GM18907 (cell line): ENCODE measurements at regions not wholly inside any gene's neighbourhood (a gene's known extent, or its start where the extent isn't known, plus 50 kb on each side); places are given as distances from the start of the nearest gene placed in this dataset.
"Not testable (repeated sequence)": the region's sequence is repeated elsewhere in the genome, so short reads cannot be mapped to it uniquely, and the experiment has no call there.

Experiments used
- ATAC-seq: cut with Tn5 transposase; IDR thresholded peaks from one replicate; pipeline ENCODE4 v1.9.1; 2021; ENCODE audit warnings: mild to moderate bottlenecking, moderate library complexity; ENCODE audit not compliant: unreplicated experiment

- ATAC-seq: not testable (repeated sequence)
Measured at GRCh38 chr7:149992366-149992765, 118.6 kb downstream of the ATP6V0E2 start.

- not testable (repeated sequence) for ATAC-seq
Measured at GRCh38 chr7:149995369-149996026, 121.7 kb downstream of the ATP6V0E2 start.

GRCh38 chr7:150000780-150001599 lies 127.2 kb downstream of the ATP6V0E2 start:
- not testable (repeated sequence) for ATAC-seq

- no peak for ATAC-seq
Measured at GRCh38 chr7:150003304-150003810, 129.6 kb downstream of the ATP6V0E2 start.

GRCh38 chr7:150003973-150004372 lies 130.2 kb downstream of the ATP6V0E2 start:
- ATAC-seq: not testable (repeated sequence)

- ATAC-seq: not testable (repeated sequence)
Measured at GRCh38 chr7:150004843-150005242, 131.1 kb downstream of the ATP6V0E2 start.

GRCh38 chr7:150009620-150010303 lies 136.0 kb downstream of the ATP6V0E2 start:
- not testable (repeated sequence) for ATAC-seq

- not testable (repeated sequence) for ATAC-seq
Measured at GRCh38 chr7:150016651-150017189, 143.0 kb downstream of the ATP6V0E2 start.

GRCh38 chr7:150020210-150020609 lies 146.4 kb downstream of the ATP6V0E2 start:
- not testable (repeated sequence) for ATAC-seq

- ATAC-seq: not testable (repeated sequence)
Measured at GRCh38 chr7:150024550-150025490, 151.1 kb downstream of the ATP6V0E2 start.

- not testable (repeated sequence) for ATAC-seq
Measured at GRCh38 chr7:150025802-150026201, 152.0 kb downstream of the ATP6V0E2 start.

- not testable (repeated sequence) for ATAC-seq
Measured at GRCh38 chr7:150028344-150029012, 154.7 kb downstream of the ATP6V0E2 start.

GRCh38 chr7:150029013-150029389 lies 155.2 kb downstream of the ATP6V0E2 start:
- not testable (repeated sequence) for ATAC-seq

- not testable (repeated sequence) for ATAC-seq
Measured at GRCh38 chr7:150031733-150032132, 158.0 kb downstream of the ATP6V0E2 start.

GRCh38 chr7:150033711-150034110 lies 159.9 kb downstream of the ATP6V0E2 start:
- not testable (repeated sequence) for ATAC-seq

GRCh38 chr7:150035769-150036168 lies 162.0 kb downstream of the ATP6V0E2 start:
- not testable (repeated sequence) for ATAC-seq

- not testable (repeated sequence) for ATAC-seq
Measured at GRCh38 chr7:150039061-150039460, 165.3 kb downstream of the ATP6V0E2 start.

- not testable (repeated sequence) for ATAC-seq
Measured at GRCh38 chr7:150042281-150042680, 168.5 kb downstream of the ATP6V0E2 start.

- not testable (repeated sequence) for ATAC-seq
Measured at GRCh38 chr7:150044771-150045170, 171.0 kb downstream of the ATP6V0E2 start.
